Ishikawa (cell line): ENCODE measurements at regions not wholly inside any gene's neighbourhood (a gene's known extent, or its start where the extent isn't known, plus 50 kb on each side); places are given as distances from the start of the nearest gene placed in this dataset.

Source experiments
- CEBPB ChIP-seq: IDR thresholded peaks from 2 replicates; pipeline ENCODE4 v1.6.1; 2012
- CREB1 ChIP-seq: IDR thresholded peaks from 2 replicates; pipeline ENCODE4 v1.6.1; 2012; ENCODE audit warnings: low read depth
- EGR1 ChIP-seq: IDR thresholded peaks from 2 replicates; pipeline ENCODE4 v1.6.1; 2012
- EP300 ChIP-seq: IDR thresholded peaks from 2 replicates; pipeline ENCODE4 v1.6.1; 2012; ENCODE audit warnings: borderline replicate concordance
- FOXM1 ChIP-seq: IDR thresholded peaks from 2 replicates; pipeline ENCODE4 v1.6.1; 2012; ENCODE audit warnings: low read depth, borderline replicate concordance
- NFIC ChIP-seq: IDR thresholded peaks from 2 replicates; pipeline ENCODE4 v1.6.1; 2012
- RAD21 ChIP-seq: IDR thresholded peaks from 2 replicates; pipeline ENCODE4 v1.6.1; 2012; ENCODE audit warnings: low read depth
- TAF1 ChIP-seq: IDR thresholded peaks from 2 replicates; pipeline ENCODE4 v1.6.1; 2012; ENCODE audit warnings: low read depth, mild to moderate bottlenecking
- TCF12 ChIP-seq: IDR thresholded peaks from 2 replicates; pipeline ENCODE4 v1.6.1; 2012; ENCODE audit warnings: low read depth
- TEAD4 ChIP-seq: IDR thresholded peaks from 2 replicates; pipeline ENCODE4 v1.6.1; 2012
- YY1 ChIP-seq: IDR thresholded peaks from 2 replicates; pipeline ENCODE4 v1.6.1; 2012; ENCODE audit warnings: low read depth
- ZBTB7A ChIP-seq: IDR thresholded peaks from 2 replicates; pipeline ENCODE4 v1.6.1; 2012; ENCODE audit warnings: low read depth
- TF ChIP-seq, protein P1 (sequence below): IDR thresholded peaks from 2 replicates; pipeline ENCODE4 v1.6.1; 2012
- TF ChIP-seq, protein P2 (sequence below): IDR thresholded peaks from 2 replicates; pipeline ENCODE4 v1.6.1; 2012; ENCODE audit warnings: low read depth, mild to moderate bottlenecking
- TF ChIP-seq, protein P3 (sequence below): IDR thresholded peaks from 2 replicates; pipeline ENCODE4 v1.6.1; 2012

DNA sequence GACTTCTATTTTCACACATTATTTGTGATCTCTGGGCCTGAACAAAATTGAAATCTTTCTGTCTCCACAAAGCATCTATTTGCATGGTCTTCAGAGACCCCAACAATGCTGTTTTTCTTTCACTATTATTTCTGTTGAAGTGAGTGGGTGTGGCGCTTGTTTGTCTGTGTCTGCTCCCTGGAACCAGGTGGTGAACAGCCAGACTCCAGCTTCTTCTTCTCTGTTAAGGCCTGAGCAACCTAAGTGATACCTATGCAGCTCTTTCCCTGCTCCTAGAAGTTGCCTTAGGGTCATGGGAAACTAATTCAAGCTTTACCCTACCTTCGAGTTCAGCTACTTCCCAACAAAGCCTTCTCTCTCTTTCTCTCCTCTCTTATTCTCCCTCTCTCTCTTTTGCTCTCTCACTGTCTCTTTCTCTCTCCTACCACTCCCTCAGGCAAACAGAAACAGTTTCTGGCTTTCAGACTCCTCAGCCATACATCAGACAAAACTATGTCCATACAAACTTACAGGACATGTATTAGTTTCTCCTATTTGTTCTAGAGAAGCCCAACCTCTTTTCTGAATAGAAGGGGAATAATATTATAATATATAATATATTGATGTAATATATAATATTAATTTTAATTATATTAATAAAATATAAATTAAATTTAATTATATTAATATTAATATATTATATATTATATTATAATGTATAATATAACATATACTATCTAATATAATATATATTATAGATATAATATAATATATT is 552.5 kb downstream of the DSC3 start:
- TF ChIP-seq, protein P1, sequence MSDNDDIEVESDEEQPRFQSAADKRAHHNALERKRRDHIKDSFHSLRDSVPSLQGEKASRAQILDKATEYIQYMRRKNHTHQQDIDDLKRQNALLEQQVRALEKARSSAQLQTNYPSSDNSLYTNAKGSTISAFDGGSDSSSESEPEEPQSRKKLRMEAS, result no peak
- TF ChIP-seq NFIC (no peak), RAD21 (no peak), EP300 (no peak), ZBTB7A (no peak), TAF1 (no peak), CEBPB (no peak), FOXM1 (no peak)

DNA sequence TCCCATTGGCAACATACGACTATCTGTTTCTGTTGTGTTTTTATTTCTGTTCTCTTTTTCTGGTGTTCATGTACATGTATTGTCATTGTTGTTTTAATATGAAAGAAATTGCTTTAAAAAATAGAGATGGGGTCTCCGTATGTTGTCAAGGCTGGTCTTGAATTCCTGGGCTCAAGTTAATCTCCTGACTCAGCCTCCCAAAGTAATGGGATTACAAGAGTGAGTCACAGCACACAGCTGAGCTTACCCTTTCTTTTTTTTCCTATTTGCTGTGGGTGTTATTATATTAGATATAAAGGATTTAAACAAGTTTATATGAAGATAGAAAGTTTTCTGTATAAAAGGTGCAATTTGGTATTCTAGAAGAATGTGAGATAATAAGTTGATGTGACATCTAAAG is 554.6 kb downstream of the DSC3 start:
- TF ChIP-seq, protein P2, sequence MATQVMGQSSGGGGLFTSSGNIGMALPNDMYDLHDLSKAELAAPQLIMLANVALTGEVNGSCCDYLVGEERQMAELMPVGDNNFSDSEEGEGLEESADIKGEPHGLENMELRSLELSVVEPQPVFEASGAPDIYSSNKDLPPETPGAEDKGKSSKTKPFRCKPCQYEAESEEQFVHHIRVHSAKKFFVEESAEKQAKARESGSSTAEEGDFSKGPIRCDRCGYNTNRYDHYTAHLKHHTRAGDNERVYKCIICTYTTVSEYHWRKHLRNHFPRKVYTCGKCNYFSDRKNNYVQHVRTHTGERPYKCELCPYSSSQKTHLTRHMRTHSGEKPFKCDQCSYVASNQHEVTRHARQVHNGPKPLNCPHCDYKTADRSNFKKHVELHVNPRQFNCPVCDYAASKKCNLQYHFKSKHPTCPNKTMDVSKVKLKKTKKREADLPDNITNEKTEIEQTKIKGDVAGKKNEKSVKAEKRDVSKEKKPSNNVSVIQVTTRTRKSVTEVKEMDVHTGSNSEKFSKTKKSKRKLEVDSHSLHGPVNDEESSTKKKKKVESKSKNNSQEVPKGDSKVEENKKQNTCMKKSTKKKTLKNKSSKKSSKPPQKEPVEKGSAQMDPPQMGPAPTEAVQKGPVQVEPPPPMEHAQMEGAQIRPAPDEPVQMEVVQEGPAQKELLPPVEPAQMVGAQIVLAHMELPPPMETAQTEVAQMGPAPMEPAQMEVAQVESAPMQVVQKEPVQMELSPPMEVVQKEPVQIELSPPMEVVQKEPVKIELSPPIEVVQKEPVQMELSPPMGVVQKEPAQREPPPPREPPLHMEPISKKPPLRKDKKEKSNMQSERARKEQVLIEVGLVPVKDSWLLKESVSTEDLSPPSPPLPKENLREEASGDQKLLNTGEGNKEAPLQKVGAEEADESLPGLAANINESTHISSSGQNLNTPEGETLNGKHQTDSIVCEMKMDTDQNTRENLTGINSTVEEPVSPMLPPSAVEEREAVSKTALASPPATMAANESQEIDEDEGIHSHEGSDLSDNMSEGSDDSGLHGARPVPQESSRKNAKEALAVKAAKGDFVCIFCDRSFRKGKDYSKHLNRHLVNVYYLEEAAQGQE, result no peak
- TF ChIP-seq TAF1 (no peak), FOXM1 (no peak), EP300 (no peak), CEBPB (no peak), NFIC (no peak), YY1 (no peak), TCF12 (no peak), TEAD4 (no peak), EGR1 (no peak), RAD21 (no peak), ZBTB7A (no peak), CREB1 (no peak)
- TF ChIP-seq, protein P3, sequence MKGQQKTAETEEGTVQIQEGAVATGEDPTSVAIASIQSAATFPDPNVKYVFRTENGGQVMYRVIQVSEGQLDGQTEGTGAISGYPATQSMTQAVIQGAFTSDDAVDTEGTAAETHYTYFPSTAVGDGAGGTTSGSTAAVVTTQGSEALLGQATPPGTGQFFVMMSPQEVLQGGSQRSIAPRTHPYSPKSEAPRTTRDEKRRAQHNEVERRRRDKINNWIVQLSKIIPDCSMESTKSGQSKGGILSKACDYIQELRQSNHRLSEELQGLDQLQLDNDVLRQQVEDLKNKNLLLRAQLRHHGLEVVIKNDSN, result no peak
- TF ChIP-seq, protein P1, result no peak

DNA sequence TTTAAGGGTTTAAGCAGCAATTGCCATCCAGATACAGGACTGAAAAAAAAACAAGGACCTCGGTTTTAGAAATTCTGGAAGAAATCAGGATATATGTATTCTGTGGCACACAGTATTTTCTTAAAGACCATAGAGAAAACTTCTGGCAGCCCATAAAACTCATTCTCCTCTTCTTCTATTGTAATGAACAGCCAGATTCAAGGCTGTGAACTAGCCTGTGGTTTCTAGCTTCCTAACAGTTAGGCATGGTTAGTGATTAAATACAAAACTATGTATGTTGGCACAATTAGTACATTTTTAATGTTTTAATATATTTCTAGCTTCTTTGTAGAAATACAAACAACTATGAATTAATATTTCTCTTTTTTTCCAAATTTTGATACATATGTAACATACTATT is 555.7 kb downstream of the DSC3 start:
- TF ChIP-seq, protein P3, result no peak
- TF ChIP-seq RAD21 (no peak), TCF12 (no peak), NFIC (no peak), CREB1 (no peak), EGR1 (no peak), CEBPB (no peak), FOXM1 (no peak), ZBTB7A (no peak), TAF1 (no peak), TEAD4 (no peak), EP300 (no peak)
- TF ChIP-seq, protein P1, result no peak
- TF ChIP-seq, protein P2, result no peak

DNA sequence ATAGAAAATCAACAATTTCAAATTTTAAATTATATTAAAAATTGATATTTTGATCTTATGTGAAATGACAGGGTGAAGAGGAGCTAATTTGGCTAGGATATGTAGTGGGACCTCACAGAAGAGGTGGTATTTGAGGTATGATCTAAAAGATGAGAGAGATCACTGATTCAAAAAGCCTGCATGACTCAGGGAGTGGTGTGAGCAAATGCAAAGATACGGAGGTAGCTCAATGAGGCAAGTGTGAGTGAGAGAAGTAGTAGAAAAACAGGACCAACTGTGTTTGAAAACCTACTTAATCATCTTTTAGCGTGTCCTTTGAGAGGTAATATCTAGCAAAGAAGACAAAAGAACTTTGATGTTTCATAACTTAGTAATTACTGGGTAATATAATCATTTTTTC is 557.5 kb downstream of the DSC3 start:
- TF ChIP-seq EGR1, result no peak
- TF ChIP-seq FOXM1, result no peak
- TF ChIP-seq, protein P2, result no peak
- TF ChIP-seq, protein P1, result no peak
- no peak for TF ChIP-seq YY1
- no peak for TF ChIP-seq NFIC
- no peak for TF ChIP-seq TAF1
- TF ChIP-seq, protein P3, result no peak
- TF ChIP-seq CREB1, result no peak
- no peak for TF ChIP-seq TCF12
- TF ChIP-seq EP300, result no peak
- TF ChIP-seq TEAD4, result no peak
- TF ChIP-seq CEBPB, result no peak
- TF ChIP-seq RAD21, result no peak
- TF ChIP-seq ZBTB7A, result no peak
